ENCODE measurements at regions not wholly inside any gene's neighbourhood (a gene's known extent, or its start where the extent isn't known, plus 50 kb on each side); places are given as distances from the start of the nearest gene placed in this dataset.

GRCh38 chr17:69978056-69978646 lies 96.9 kb upstream of the KCNJ16 start:
- TF ChIP-seq, protein P1, sequence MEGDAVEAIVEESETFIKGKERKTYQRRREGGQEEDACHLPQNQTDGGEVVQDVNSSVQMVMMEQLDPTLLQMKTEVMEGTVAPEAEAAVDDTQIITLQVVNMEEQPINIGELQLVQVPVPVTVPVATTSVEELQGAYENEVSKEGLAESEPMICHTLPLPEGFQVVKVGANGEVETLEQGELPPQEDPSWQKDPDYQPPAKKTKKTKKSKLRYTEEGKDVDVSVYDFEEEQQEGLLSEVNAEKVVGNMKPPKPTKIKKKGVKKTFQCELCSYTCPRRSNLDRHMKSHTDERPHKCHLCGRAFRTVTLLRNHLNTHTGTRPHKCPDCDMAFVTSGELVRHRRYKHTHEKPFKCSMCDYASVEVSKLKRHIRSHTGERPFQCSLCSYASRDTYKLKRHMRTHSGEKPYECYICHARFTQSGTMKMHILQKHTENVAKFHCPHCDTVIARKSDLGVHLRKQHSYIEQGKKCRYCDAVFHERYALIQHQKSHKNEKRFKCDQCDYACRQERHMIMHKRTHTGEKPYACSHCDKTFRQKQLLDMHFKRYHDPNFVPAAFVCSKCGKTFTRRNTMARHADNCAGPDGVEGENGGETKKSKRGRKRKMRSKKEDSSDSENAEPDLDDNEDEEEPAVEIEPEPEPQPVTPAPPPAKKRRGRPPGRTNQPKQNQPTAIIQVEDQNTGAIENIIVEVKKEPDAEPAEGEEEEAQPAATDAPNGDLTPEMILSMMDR (IDR thresholded peaks at IDR 0.05; ENCODE audit: poor library complexity, severe bottlenecking): no peak
- TF ChIP-seq RAD21 (conservative IDR thresholded peaks at IDR 0.05) (no peak), TAF1 (IDR thresholded peaks at IDR 0.05; ENCODE audit: low read depth) (no peak), EZH2 (IDR thresholded peaks at IDR 0.05; ENCODE audit: borderline replicate concordance, insufficient read depth, low read length, poor library complexity, severe bottlenecking) (no peak), EP300 (conservative IDR thresholded peaks at IDR 0.05; ENCODE audit: poor library complexity, severe bottlenecking) (no peak), MXI1 (conservative IDR thresholded peaks at IDR 0.05; ENCODE audit: poor library complexity, severe bottlenecking) (no peak), POLR2AphosphoS5 (IDR thresholded peaks at IDR 0.05) (no peak), SMC3 (conservative IDR thresholded peaks at IDR 0.05; ENCODE audit: poor library complexity) (no peak)
- TF ChIP-seq, protein P2, sequence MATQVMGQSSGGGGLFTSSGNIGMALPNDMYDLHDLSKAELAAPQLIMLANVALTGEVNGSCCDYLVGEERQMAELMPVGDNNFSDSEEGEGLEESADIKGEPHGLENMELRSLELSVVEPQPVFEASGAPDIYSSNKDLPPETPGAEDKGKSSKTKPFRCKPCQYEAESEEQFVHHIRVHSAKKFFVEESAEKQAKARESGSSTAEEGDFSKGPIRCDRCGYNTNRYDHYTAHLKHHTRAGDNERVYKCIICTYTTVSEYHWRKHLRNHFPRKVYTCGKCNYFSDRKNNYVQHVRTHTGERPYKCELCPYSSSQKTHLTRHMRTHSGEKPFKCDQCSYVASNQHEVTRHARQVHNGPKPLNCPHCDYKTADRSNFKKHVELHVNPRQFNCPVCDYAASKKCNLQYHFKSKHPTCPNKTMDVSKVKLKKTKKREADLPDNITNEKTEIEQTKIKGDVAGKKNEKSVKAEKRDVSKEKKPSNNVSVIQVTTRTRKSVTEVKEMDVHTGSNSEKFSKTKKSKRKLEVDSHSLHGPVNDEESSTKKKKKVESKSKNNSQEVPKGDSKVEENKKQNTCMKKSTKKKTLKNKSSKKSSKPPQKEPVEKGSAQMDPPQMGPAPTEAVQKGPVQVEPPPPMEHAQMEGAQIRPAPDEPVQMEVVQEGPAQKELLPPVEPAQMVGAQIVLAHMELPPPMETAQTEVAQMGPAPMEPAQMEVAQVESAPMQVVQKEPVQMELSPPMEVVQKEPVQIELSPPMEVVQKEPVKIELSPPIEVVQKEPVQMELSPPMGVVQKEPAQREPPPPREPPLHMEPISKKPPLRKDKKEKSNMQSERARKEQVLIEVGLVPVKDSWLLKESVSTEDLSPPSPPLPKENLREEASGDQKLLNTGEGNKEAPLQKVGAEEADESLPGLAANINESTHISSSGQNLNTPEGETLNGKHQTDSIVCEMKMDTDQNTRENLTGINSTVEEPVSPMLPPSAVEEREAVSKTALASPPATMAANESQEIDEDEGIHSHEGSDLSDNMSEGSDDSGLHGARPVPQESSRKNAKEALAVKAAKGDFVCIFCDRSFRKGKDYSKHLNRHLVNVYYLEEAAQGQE (IDR thresholded peaks at IDR 0.05; ENCODE audit: borderline replicate concordance): peak; percentile 64
